Chondrocyte (in vitro differentiated cells): ENCODE measurements at regions not wholly inside any gene's neighbourhood (a gene's known extent, or its start where the extent isn't known, plus 50 kb on each side); places are given as distances from the start of the nearest gene placed in this dataset.

Source experiments
- DNase-seq: peaks from one replicate; pipeline ENCODE4 v3.0.0; 2021; ENCODE audit warnings: mixed read lengths, low spot score
- H3K27ac Mint-ChIP-seq: one replicate; pipeline ENCODE4 v1.8.0; 2021; ENCODE audit warnings: mild to moderate bottlenecking, moderate library complexity, mixed read lengths; ENCODE audit not compliant: unreplicated experiment
- H3K27me3 Mint-ChIP-seq: 2 replicates; pipeline ENCODE4 v1.8.0; 2021; ENCODE audit warnings: low read depth, mixed read lengths
- H3K36me3 Mint-ChIP-seq: 2 replicates; pipeline ENCODE4 v1.8.0; 2021; ENCODE audit warnings: low read depth, mixed read lengths
- H3K4me1 Mint-ChIP-seq: 2 replicates; pipeline ENCODE4 v1.8.0; 2021; ENCODE audit warnings: low read depth, mild to moderate bottlenecking, mixed read lengths
- H3K4me3 Mint-ChIP-seq: one replicate; pipeline ENCODE4 v1.8.0; 2021; ENCODE audit warnings: mild to moderate bottlenecking, moderate library complexity, mixed read lengths; ENCODE audit not compliant: unreplicated experiment
- H3K9me3 Mint-ChIP-seq: 2 replicates; pipeline ENCODE4 v1.8.0; 2021; ENCODE audit warnings: low read depth, mixed read lengths
- CTCF ChIP-seq: fragments of 200-600 bp; sonication (generic); IDR thresholded peaks from 2 replicates; pipeline ENCODE4 v1.5.0; 2021; ENCODE audit warnings: antibody characterized with exemption, mild to moderate bottlenecking, moderate library complexity

- no peak for TF ChIP-seq CTCF
- Mint-ChIP-seq H3K4me1 (no peaks in the 10 kb centered on the region), H3K36me3 (no peaks in the 10 kb centered on the region), H3K27ac (no peak overlapping the region), H3K4me3 (no peak overlapping the region), H3K9me3 (peaks cover 11% of the 10 kb centered on the region), H3K27me3 (no peaks in the 10 kb centered on the region)
- DNase-seq, result peak; percentile 67
These were observed 650.0 kb downstream of the BRD1 start for GRCh38 chr22:49177666-49178065.

DNA sequence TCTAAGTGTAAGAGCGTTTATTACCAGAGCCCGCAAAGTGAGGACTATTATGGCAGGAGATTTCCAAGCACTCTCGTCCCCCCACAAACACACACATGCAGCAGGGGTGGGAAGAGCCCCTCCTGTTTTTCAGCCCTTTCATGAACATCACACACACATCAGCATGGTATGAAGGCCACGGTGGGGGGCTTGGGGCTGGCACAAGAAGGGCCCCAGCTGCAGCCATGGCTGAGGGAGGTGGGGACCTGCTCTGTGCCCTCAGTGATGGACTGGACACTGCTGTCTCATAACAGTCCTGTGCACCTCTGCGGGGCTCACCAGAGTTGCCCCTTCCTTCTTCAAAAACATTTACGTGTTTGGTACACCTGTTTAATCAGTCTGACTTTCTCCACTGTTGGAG, 650.7 kb downstream of the BRD1 start:
- no peaks in the 10 kb centered on the region for H3K4me1 Mint-ChIP-seq
- H3K27ac Mint-ChIP-seq, result no peak overlapping the region

DNA sequence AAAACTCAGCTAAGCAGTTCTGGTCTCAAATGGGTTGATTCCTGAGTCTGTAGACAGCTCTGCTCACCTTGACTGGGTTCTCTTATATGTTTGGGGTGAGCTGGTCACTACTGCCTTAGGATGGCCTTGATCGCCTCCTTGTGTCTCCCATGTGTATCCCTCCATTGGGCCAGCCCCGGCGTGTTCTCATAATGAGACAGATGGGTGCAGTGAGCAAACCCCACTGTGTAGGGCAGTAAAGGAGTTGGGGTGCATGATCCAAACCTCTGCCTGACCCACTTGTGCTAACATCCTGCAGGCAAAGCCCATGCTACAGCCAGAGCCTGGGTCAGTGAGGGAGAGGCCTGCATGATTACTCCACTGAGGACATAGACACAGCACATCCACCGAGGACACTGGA, 657.6 kb downstream of the BRD1 start:
- H3K4me3 Mint-ChIP-seq, result no peak overlapping the region
- peak; percentile 63 for DNase-seq
- TF ChIP-seq CTCF, result no peak
- H3K9me3 Mint-ChIP-seq, result peaks cover 20% of the 10 kb centered on the region
- H3K4me1 Mint-ChIP-seq, result no peaks in the 10 kb centered on the region
- no peak overlapping the region for H3K27ac Mint-ChIP-seq
- no peaks in the 10 kb centered on the region for H3K27me3 Mint-ChIP-seq
- no peaks in the 10 kb centered on the region for H3K36me3 Mint-ChIP-seq

More for the DNA sequence above, 650.7 kb downstream of the BRD1 start:
- DNase-seq, result peak; percentile 39
- H3K36me3 Mint-ChIP-seq, result no peaks in the 10 kb centered on the region
- peaks cover 11% of the 10 kb centered on the region for H3K9me3 Mint-ChIP-seq
- no peak for TF ChIP-seq CTCF
- H3K27me3 Mint-ChIP-seq, result no peaks in the 10 kb centered on the region
- H3K4me3 Mint-ChIP-seq, result no peak overlapping the region

DNA sequence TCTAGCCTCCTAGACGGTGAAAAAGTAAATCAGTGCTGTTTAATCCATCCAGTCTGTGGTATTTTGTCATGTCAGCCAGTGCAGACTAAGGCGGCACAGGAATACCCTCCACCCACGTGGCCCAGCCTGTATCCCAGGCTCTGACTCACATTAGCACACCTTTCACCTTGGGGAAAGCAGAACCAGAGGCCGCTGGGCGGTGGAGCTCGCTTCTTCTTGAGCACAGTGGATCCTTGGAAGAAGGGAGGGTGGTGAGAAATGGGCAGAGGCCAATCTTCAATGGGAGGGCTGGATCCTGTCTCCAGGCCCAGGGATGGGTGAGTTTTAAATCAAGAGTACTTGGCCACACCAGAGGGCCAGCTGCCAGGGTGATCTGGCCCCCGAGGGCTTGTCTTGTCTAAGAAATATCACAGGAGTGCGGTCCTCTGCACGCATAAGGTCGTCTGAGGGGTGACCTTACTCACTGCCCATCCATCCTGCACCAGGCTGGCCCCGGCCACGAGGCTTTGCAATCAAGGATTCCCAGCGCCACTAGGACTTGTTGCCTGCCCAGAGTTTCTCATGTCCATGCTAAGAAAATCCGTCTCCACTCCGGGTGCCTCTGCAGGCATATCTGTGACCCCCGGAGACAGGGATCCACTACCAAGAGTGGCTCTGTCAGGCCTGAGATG, 658.5 kb downstream of the BRD1 start:
- Mint-ChIP-seq H3K27ac (no peak overlapping the region), H3K9me3 (peaks cover 20% of the 10 kb centered on the region), H3K27me3 (no peaks in the 10 kb centered on the region), H3K4me3 (no peak overlapping the region), H3K36me3 (no peaks in the 10 kb centered on the region), H3K4me1 (no peaks in the 10 kb centered on the region)
- TF ChIP-seq CTCF, result no peak
- no peak for DNase-seq

DNA sequence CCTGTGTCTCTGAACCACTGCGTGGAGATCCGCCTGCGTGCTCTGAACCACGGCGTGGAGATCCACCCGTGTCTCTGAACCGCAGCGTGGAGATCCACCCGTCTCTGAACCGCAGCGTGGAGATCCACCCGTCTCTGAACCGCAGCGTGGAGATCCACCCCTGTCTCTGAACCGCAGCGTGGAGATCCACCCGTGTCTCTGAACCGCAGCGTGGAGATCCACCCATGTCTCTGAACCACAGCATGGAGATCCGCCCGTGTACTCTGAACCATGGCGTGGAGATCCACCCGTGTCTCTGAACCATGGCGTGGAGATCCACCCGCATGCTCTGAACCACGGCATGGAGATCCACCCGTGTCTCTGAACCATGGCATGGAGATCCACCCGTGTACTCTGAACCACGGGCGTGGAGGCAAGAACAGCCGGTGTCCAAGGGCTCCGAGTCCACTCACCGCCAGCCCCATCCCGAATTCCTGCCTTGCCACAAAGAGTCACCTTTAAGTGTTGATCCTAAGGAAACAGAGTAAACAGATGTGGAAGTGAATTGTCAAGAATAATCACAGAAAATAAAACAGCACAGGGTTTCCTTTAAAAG, 659.4 kb downstream of the BRD1 start:
- no peak for DNase-seq
- Mint-ChIP-seq H3K4me1 (no peaks in the 10 kb centered on the region), H3K27ac (no peak overlapping the region), H3K36me3 (no peaks in the 10 kb centered on the region), H3K27me3 (no peaks in the 10 kb centered on the region), H3K4me3 (no peak overlapping the region), H3K9me3 (peaks cover 19% of the 10 kb centered on the region)
- TF ChIP-seq CTCF, result no peak
